C4-2B (cell line): ENCODE measurements at regions not wholly inside any gene's neighbourhood (a gene's known extent, or its start where the extent isn't known, plus 50 kb on each side); places are given as distances from the start of the nearest gene placed in this dataset.

ENCODE experiments used
- H3K27ac ChIP-seq: fragments of 450-650 bp; 2 replicates; pipeline ENCODE4 v1.5.1; 2017
- CTCF ChIP-seq: fragments of 450-650 bp; conservative IDR thresholded peaks from 2 replicates; pipeline ENCODE4 v1.5.1; 2017; ENCODE audit warnings: mild to moderate bottlenecking
- ZFX ChIP-seq: fragments of 450-650 bp; IDR thresholded peaks from 2 replicates; pipeline ENCODE4 v1.6.1; 2017

- TF ChIP-seq ZFX (no peak), CTCF (no peak)
- no peak overlapping the region for H3K27ac ChIP-seq
Observed at GRCh38 chr17:5866978-5867377, 203.2 kb upstream of the WSCD1 start.

GRCh38 chr17:5869041-5869745 is 201.0 kb upstream of the WSCD1 start:
- TF ChIP-seq CTCF = no peak
- TF ChIP-seq ZFX = no peak
- no peak overlapping the region for H3K27ac ChIP-seq

GRCh38 chr17:5870231-5870953 is 199.8 kb upstream of the WSCD1 start:
- TF ChIP-seq ZFX (no peak), CTCF (no peak)
- no peak overlapping the region for H3K27ac ChIP-seq

- H3K27ac ChIP-seq = no peak overlapping the region
- TF ChIP-seq CTCF = no peak
Observed at GRCh38 chr17:5871666-5872065, 198.5 kb upstream of the WSCD1 start.

- H3K27ac ChIP-seq = no peak overlapping the region
- TF ChIP-seq CTCF (no peak), ZFX (no peak)
Observed at GRCh38 chr17:5872831-5873230, 197.3 kb upstream of the WSCD1 start.

- H3K27ac ChIP-seq = no peak overlapping the region
- TF ChIP-seq ZFX (no peak), CTCF (no peak)
Observed at GRCh38 chr17:5873781-5874180, 196.4 kb upstream of the WSCD1 start.

- H3K27ac ChIP-seq = no peak overlapping the region
- TF ChIP-seq ZFX (no peak), CTCF (no peak)
Observed at GRCh38 chr17:5874486-5874885, 195.7 kb upstream of the WSCD1 start.
